ENCODE measurements at regions not wholly inside any gene's neighbourhood (a gene's known extent, or its start where the extent isn't known, plus 50 kb on each side); places are given as distances from the start of the nearest gene placed in this dataset.

- DNase-seq: no peak
Measured at GRCh38 chr11:32210556-32210955, 119.7 kb downstream of the RCN1 start.

DNA sequence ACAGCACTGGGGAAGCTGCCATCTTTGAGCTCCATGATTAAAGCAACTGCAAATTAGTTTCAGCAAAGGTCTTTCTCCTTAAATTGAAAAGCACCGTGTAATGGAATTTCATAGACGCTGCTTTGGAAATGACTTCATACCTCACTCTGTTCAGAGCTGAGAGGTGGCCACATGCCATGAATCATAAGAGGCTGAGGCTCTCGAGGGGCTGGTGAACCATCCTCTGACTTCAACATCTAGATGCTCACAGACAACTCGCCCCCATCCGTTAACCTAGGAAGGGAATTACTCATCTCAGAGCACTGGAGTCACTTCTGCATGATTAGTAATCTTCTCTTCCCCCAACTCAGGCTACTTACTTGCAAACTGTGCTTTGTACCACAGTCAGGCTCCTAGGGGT lies 122.3 kb downstream of the RCN1 start:
- DNase-seq: peak; percentile 48

- DNase-seq: no peak
Measured at GRCh38 chr11:32215157-32215556, 124.3 kb downstream of the RCN1 start.

- no peak for DNase-seq
Measured at GRCh38 chr11:32216749-32217148, 125.9 kb downstream of the RCN1 start.

- no peak for DNase-seq
Measured at GRCh38 chr11:32219320-32219719, 128.4 kb downstream of the RCN1 start.

- no peak for DNase-seq
Measured at GRCh38 chr11:32221476-32222032, 130.7 kb downstream of the RCN1 start.

- DNase-seq: no peak
Measured at GRCh38 chr11:32224580-32224979, 133.7 kb downstream of the RCN1 start.

- no peak for DNase-seq
Measured at GRCh38 chr11:32225571-32226285, 134.9 kb downstream of the RCN1 start.

DNA sequence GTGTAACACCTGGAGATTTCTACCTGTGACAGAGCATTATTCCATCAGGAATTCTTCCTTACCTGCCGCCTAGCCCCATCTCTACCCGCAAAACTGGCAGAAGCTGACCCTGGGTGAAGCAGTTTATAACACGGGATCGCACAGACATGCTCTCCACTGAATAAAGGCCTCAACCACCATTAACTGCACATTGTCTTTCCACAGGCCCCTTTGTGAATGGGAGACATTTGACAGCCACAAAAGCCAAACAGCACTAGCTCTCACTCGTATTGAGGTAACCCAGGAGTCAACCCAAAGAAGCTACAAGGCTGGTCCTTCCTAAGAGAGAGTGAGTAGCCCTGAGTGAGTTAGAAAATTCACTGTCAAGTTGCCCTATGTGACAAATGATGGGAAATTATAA lies 135.6 kb downstream of the RCN1 start:
- no peak for DNase-seq

- no peak for DNase-seq
Measured at GRCh38 chr11:32229576-32230240, 138.8 kb downstream of the RCN1 start.

DNA sequence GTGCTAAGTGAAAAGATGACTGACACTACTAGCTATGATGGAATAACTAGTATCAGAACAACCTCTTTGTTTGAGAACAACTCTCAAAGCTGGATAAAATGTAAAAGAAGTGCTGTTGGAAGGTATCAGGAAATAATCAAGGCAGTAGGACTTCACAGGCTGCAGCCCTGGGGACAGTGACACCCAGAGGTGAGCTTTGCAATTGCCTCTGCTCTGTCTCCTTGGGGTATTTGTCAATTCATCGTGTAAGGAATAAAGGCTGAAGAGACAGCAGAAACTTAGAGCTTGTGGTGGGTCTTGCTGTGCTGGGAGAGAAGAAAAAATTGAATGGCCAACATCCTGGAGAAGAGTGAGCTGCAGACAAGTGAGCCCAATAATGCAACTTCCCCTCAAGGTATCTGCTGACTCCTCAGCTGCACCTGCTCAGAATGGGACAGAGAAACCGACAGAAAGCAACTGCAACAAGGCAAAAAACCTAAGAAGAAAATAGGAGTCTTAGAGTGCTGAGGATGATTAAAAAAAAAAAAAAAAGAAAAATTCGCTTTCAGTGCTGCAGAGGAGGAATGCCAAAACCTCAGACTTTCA lies 141.1 kb downstream of the RCN1 start:
- DNase-seq: peak; percentile 35

- DNase-seq: no peak
Measured at GRCh38 chr11:32232516-32232915, 141.6 kb downstream of the RCN1 start.

GRCh38 chr11:32233276-32233675 lies 142.4 kb downstream of the RCN1 start:
- DNase-seq: no peak

- DNase-seq: no peak
Measured at GRCh38 chr11:32233928-32234327, 143.1 kb downstream of the RCN1 start.

DNA sequence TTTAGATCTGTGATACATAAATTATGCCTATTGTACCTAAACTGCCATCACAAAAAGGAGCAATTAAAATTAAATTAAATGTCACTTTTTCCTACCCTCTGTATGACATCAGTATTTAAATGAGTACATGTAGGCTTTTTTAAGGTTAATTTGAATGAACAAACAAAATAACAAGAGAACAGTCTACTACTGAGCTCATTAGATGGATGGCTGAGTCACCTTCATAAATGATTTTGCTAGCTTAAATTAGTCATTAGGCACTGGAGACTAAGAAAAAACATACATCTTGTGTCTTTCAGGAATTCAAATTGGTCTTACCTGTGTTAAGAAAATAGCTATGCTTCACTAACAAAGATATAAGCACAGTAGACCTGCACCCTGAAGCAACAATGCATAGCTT lies 153.6 kb downstream of the RCN1 start:
- no peak for DNase-seq

DNA sequence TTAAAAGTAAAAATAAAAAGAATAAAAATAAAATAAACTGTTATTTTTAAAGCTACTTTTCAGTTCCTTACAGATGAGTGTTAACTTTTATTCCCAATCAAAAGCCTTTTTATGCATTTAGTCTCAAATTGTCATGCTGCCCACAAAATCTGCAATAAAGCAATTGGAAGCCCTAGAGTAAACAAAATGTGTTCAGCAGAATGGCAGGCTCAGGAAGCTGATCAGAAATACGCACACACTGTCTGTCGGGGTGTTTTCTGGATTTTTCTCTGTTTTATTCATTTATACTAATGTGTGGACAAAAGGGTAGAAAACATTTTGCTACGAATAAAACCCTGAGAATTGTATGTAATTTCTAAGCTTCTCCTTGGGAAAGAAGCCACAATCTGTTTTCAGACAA lies 162.8 kb downstream of the RCN1 start:
- no peak for DNase-seq

DNA sequence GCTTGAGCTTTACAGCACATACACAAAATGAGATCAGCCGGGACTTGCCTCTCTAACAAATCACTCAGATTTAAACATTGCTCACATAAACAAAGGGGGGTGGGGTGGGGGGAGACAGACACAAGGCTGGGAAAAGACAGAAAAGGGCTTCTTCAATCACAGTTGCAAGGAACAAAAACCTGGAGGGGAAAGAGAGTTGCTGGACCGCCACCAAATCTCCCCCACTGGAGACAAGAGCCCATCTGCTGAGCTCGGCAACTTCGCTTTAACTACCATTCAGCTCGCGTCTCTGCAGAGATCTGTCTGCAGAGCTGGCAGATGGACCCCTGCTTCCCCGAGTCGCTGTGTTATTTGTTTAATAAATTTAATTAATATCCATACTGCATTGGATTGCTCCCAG lies 165.0 kb downstream of the RCN1 start:
- no peak for DNase-seq

GRCh38 chr11:32256466-32256865 lies 165.6 kb downstream of the RCN1 start:
- DNase-seq: no peak

GRCh38 chr11:32259641-32260081 lies 168.8 kb downstream of the RCN1 start:
- DNase-seq: peak; percentile 35

DNA sequence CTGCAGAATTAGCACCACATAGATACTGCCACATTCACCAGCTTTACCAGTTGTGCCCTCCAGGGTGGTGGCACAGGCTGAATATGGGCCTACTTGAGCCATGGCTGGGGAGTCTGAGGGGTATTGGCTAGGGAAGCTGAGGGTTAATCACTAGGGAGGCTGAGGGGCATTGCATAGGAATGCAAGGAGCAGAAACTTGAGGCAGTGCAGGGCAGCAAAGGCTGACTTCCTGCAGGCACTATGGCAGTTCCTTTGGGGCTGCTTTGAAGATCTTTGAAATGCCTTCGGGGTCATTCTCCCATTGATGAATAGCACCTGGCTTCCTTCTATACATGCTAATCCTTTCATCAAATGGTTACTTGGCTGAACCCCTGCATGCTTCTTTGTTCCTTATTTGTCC lies 171.5 kb downstream of the RCN1 start:
- no peak for DNase-seq

DNA sequence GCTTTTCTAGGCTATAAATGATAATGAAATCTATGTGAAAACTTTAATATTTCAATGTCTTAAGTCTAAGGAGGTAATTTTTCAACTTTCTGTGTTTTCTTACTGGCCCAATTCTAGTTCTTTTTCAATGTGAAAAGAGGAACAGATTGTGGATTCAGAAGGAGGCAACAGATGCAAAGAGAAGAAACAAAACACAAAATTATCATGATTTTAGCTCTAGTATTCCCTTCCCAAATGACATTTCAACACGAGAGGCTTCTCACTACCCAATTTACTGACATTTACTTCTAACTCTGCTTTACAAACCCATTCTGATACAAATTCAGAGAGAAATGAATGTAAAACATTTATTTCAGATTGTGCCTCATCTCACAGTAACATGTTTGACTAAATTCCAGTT lies 169.4 kb downstream of the WT1 start:
- no peak for DNase-seq

GRCh38 chr11:32266601-32267000 lies 168.7 kb downstream of the WT1 start:
- DNase-seq: no peak

- DNase-seq: no peak
Measured at GRCh38 chr11:32267679-32268187, 167.6 kb downstream of the WT1 start.

- DNase-seq: no peak
Measured at GRCh38 chr11:32273931-32274330, 161.4 kb downstream of the WT1 start.
